ENCODE measurements at regions not wholly inside any gene's neighbourhood (a gene's known extent, or its start where the extent isn't known, plus 50 kb on each side); places are given as distances from the start of the nearest gene placed in this dataset.

- DNase-seq (ENCODE audit: low read depth): no peak
- H3K4me3 ChIP-seq (ENCODE audit: low read depth, low read length): no peak overlapping the region
- TF ChIP-seq CTCF (IDR thresholded peaks at IDR 0.05; ENCODE audit: low read depth, low read length): no peak
- no peak for TF ChIP-seq MAX (IDR thresholded peaks at IDR 0.05; ENCODE audit: low read depth, low read length)
- TF ChIP-seq POLR2A (IDR thresholded peaks at IDR 0.05; ENCODE audit: extremely low read depth, insufficient read length): no peak
- no peak for TF ChIP-seq MYC (IDR thresholded peaks at IDR 0.05; ENCODE audit: low read depth, low read length)
Observed at GRCh38 chr2:19598971-19599370, 240.5 kb upstream of the OSR1 start.

GRCh38 chr2:19592197-19592596 is 233.8 kb upstream of the OSR1 start:
- TF ChIP-seq MAX (IDR thresholded peaks at IDR 0.05; ENCODE audit: low read depth, low read length): no peak
- TF ChIP-seq CTCF (IDR thresholded peaks at IDR 0.05; ENCODE audit: low read depth, low read length): no peak
- TF ChIP-seq POLR2A (IDR thresholded peaks at IDR 0.05; ENCODE audit: extremely low read depth, insufficient read length): no peak
- TF ChIP-seq MYC (IDR thresholded peaks at IDR 0.05; ENCODE audit: low read depth, low read length): no peak
- no peak overlapping the region for H3K4me3 ChIP-seq (ENCODE audit: low read depth, low read length)
- no peak for DNase-seq (ENCODE audit: low read depth)

GRCh38 chr2:19589791-19590190 is 231.4 kb upstream of the OSR1 start:
- no peak for DNase-seq (ENCODE audit: low read depth)
- TF ChIP-seq CTCF (IDR thresholded peaks at IDR 0.05; ENCODE audit: low read depth, low read length): no peak
- TF ChIP-seq POLR2A (IDR thresholded peaks at IDR 0.05; ENCODE audit: extremely low read depth, insufficient read length): no peak
- TF ChIP-seq MAX (IDR thresholded peaks at IDR 0.05; ENCODE audit: low read depth, low read length): no peak
- TF ChIP-seq MYC (IDR thresholded peaks at IDR 0.05; ENCODE audit: low read depth, low read length): no peak
- H3K4me3 ChIP-seq (ENCODE audit: low read depth, low read length): no peak overlapping the region

- no peak for DNase-seq (ENCODE audit: low read depth)
- no peak for TF ChIP-seq MAX (IDR thresholded peaks at IDR 0.05; ENCODE audit: low read depth, low read length)
- TF ChIP-seq POLR2A (IDR thresholded peaks at IDR 0.05; ENCODE audit: extremely low read depth, insufficient read length): no peak
- no peak for TF ChIP-seq MYC (IDR thresholded peaks at IDR 0.05; ENCODE audit: low read depth, low read length)
- no peak for TF ChIP-seq CTCF (IDR thresholded peaks at IDR 0.05; ENCODE audit: low read depth, low read length)
- H3K4me3 ChIP-seq (ENCODE audit: low read depth, low read length): no peak overlapping the region
Observed at GRCh38 chr2:19580830-19581229, 222.4 kb upstream of the OSR1 start.

- TF ChIP-seq POLR2A (IDR thresholded peaks at IDR 0.05; ENCODE audit: extremely low read depth, insufficient read length): no peak
- TF ChIP-seq MAX (IDR thresholded peaks at IDR 0.05; ENCODE audit: low read depth, low read length): no peak
- no peak for TF ChIP-seq MYC (IDR thresholded peaks at IDR 0.05; ENCODE audit: low read depth, low read length)
- TF ChIP-seq CTCF (IDR thresholded peaks at IDR 0.05; ENCODE audit: low read depth, low read length): no peak
- no peak for DNase-seq (ENCODE audit: low read depth)
- H3K4me3 ChIP-seq (ENCODE audit: low read depth, low read length): no peak overlapping the region
Observed at GRCh38 chr2:19580264-19580663, 221.8 kb upstream of the OSR1 start.

- no peak for DNase-seq (ENCODE audit: low read depth)
- TF ChIP-seq CTCF (IDR thresholded peaks at IDR 0.05; ENCODE audit: low read depth, low read length) (no peak), MAX (IDR thresholded peaks at IDR 0.05; ENCODE audit: low read depth, low read length) (no peak), POLR2A (IDR thresholded peaks at IDR 0.05; ENCODE audit: extremely low read depth, insufficient read length) (no peak), MYC (IDR thresholded peaks at IDR 0.05; ENCODE audit: low read depth, low read length) (no peak)
- H3K4me3 ChIP-seq (ENCODE audit: low read depth, low read length): no peak overlapping the region
Observed at GRCh38 chr2:19579461-19579860, 221.0 kb upstream of the OSR1 start.
